Thyroid gland (tissue), 4 donors: ENCODE measurements at regions not wholly inside any gene's neighbourhood (a gene's known extent, or its start where the extent isn't known, plus 50 kb on each side); places are given as distances from the start of the nearest gene placed in this dataset.

Source experiments
- POLR2A ChIP-seq, 2 donors: fragments of 450-650 bp; IDR thresholded peaks; one replicate each; pipeline ENCODE4 v1.6.1; 2017; ENCODE audit warnings: antibody characterized with exemption in 2 of 2, mild to moderate bottlenecking in 2 of 2, moderate library complexity in 1 of 2
- TF ChIP-seq, protein P1 (sequence below), 6 experiments: fragments of 200-600 bp in 3 of 6; fragments of 450-650 bp in 3 of 6; sonication (generic) in 3 of 6; IDR thresholded peaks; one replicate each; pipeline ENCODE4 v1.5.1; 2016 to 2019; ENCODE audit warnings: antibody characterized with exemption in 6 of 6, mild to moderate bottlenecking in 2 of 6, inconsistent platforms in 1 of 6, moderate library complexity in 1 of 6

DNA sequence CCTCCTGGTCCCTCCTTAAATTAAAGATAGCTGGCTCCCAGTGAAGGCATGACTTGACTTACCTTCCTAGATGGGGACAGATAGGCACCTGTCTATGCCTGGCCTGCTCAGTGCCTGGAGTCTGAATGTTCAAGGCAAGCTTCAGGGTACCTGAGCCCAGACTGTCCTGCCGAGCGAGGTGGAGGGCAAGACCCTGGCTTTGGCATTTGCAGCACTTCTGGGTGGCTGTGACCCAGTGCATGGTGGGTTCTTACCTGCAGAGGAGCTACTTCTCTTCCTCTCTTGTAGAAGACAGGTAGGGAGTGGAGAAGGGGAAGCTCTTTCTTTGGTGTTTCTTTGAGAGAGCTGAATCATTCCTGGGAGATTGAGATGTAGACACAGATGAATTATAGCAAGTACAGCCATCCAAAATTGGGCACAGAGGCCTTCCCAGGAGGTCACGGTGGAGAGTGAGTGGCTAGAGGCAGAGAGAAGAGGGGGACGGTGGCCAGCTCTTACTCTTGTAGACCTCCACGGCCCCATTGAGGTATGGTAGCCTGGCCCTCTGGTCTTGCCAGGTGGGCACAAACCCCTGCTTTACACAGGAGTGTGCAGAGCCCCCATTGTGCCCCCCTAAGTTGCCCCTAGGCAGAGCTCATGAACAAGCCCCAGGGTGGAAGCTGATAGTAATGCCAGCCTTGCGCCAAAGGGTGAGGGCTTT lies 402.5 kb upstream of the TPM1 start:
- TF ChIP-seq, protein P1, sequence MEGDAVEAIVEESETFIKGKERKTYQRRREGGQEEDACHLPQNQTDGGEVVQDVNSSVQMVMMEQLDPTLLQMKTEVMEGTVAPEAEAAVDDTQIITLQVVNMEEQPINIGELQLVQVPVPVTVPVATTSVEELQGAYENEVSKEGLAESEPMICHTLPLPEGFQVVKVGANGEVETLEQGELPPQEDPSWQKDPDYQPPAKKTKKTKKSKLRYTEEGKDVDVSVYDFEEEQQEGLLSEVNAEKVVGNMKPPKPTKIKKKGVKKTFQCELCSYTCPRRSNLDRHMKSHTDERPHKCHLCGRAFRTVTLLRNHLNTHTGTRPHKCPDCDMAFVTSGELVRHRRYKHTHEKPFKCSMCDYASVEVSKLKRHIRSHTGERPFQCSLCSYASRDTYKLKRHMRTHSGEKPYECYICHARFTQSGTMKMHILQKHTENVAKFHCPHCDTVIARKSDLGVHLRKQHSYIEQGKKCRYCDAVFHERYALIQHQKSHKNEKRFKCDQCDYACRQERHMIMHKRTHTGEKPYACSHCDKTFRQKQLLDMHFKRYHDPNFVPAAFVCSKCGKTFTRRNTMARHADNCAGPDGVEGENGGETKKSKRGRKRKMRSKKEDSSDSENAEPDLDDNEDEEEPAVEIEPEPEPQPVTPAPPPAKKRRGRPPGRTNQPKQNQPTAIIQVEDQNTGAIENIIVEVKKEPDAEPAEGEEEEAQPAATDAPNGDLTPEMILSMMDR (IDR thresholded peaks at IDR 0.05) = no peak
- TF ChIP-seq POLR2A (IDR thresholded peaks at IDR 0.05) = no peak
